GM18873 (cell line): ENCODE measurements at regions not wholly inside any gene's neighbourhood (a gene's known extent, or its start where the extent isn't known, plus 50 kb on each side); places are given as distances from the start of the nearest gene placed in this dataset.
A peak's percentile ranks its signal among the peaks of the same experiment; 100 is the strongest.
"Not testable (repeated sequence)": the region's sequence is repeated elsewhere in the genome, so short reads cannot be mapped to it uniquely, and the experiment has no call there.

ENCODE experiments used
- ATAC-seq: cut with Tn5 transposase; IDR thresholded peaks from one replicate; pipeline ENCODE4 v1.9.1; 2021; ENCODE audit warnings: mild to moderate bottlenecking, moderate library complexity, moderate number of reproducible peaks; ENCODE audit not compliant: unreplicated experiment, low FRiP score

- no peak for ATAC-seq
These were observed 407.4 kb upstream of the SEMA6A start for GRCh38 chr5:116982035-116982434.

GRCh38 chr5:116980581-116980980 lies 406.0 kb upstream of the SEMA6A start:
- ATAC-seq = no peak

GRCh38 chr5:116976767-116977166 lies 402.1 kb upstream of the SEMA6A start:
- no peak for ATAC-seq

- ATAC-seq = no peak
These were observed 396.5 kb upstream of the SEMA6A start for GRCh38 chr5:116971131-116971530.

GRCh38 chr5:116970318-116970717 lies 395.7 kb upstream of the SEMA6A start:
- ATAC-seq = no peak

- no peak for ATAC-seq
These were observed 389.8 kb upstream of the SEMA6A start for GRCh38 chr5:116964438-116964837.

- ATAC-seq = no peak
These were observed 386.4 kb upstream of the SEMA6A start for GRCh38 chr5:116961021-116961420.

- ATAC-seq = no peak
These were observed 385.2 kb upstream of the SEMA6A start for GRCh38 chr5:116959843-116960242.

GRCh38 chr5:116953251-116953930 lies 378.8 kb upstream of the SEMA6A start:
- no peak for ATAC-seq

- no peak for ATAC-seq
These were observed 376.6 kb upstream of the SEMA6A start for GRCh38 chr5:116951219-116951618.

GRCh38 chr5:116947691-116948528 lies 373.3 kb upstream of the SEMA6A start:
- peak; percentile 98 for ATAC-seq

GRCh38 chr5:116945613-116946382 lies 371.2 kb upstream of the SEMA6A start:
- ATAC-seq = not testable (repeated sequence)

- ATAC-seq = no peak
These were observed 369.6 kb upstream of the SEMA6A start for GRCh38 chr5:116944183-116944582.

GRCh38 chr5:116942622-116943021 lies 368.0 kb upstream of the SEMA6A start:
- ATAC-seq = no peak

GRCh38 chr5:116939641-116940040 lies 365.0 kb upstream of the SEMA6A start:
- no peak for ATAC-seq

- no peak for ATAC-seq
These were observed 363.9 kb upstream of the SEMA6A start for GRCh38 chr5:116938488-116938887.

- ATAC-seq = no peak
These were observed 361.0 kb upstream of the SEMA6A start for GRCh38 chr5:116935561-116936162.

- ATAC-seq = no peak
These were observed 356.0 kb upstream of the SEMA6A start for GRCh38 chr5:116930616-116931015.

- ATAC-seq = no peak
These were observed 348.7 kb upstream of the SEMA6A start for GRCh38 chr5:116923344-116923743.

GRCh38 chr5:116922532-116922931 lies 347.9 kb upstream of the SEMA6A start:
- ATAC-seq = peak; percentile 94
